ENCODE measurements at regions not wholly inside any gene's neighbourhood (a gene's known extent, or its start where the extent isn't known, plus 50 kb on each side); places are given as distances from the start of the nearest gene placed in this dataset.

- Histone ChIP-seq H3K9me3 (ENCODE audit: severe bottlenecking) (no peaks in the 10 kb centered on the region), H3K27ac (no peak overlapping the region), H3K27me3 (ENCODE audit: insufficient read depth, low read depth, severe bottlenecking) (no peaks in the 10 kb centered on the region), H3K4me3 (ENCODE audit: low read depth, low read length) (no peak overlapping the region), H3K36me3 (no peaks in the 10 kb centered on the region)
- no peak for TF ChIP-seq CTCF (IDR thresholded peaks at IDR 0.05; ENCODE audit: low read depth, low read length)
- DNase-seq: no peak
Observed at GRCh38 chr13:63107179-63107943, 1691.7 kb upstream of the PCDH20 start.

DNA sequence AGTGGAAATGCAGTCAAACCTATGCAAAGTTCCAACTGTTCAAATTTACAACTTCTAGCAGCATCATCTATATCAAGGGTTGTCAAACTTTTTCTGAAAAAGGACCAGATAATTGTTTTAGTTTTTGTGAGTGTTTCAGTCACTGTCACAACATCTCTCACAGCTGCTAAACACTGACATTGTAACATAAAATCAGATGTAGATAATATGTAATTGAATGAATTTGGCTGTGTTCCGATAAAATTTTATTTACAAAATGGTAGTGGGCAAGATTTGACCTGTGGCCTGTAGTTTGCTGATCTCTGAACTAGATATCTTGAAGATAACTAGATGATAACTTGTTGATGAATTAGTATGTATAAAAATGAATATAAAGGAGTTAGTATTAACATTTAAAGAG lies 1679.1 kb upstream of the PCDH20 start:
- no peak for TF ChIP-seq CTCF (IDR thresholded peaks at IDR 0.05; ENCODE audit: low read depth, low read length)
- DNase-seq: no peak
- Histone ChIP-seq H3K9me3 (ENCODE audit: severe bottlenecking) (no peaks in the 10 kb centered on the region), H3K27ac (no peak overlapping the region), H3K27me3 (ENCODE audit: insufficient read depth, low read depth, severe bottlenecking) (no peaks in the 10 kb centered on the region), H3K36me3 (no peaks in the 10 kb centered on the region), H3K4me3 (ENCODE audit: low read depth, low read length) (no peak overlapping the region)

DNA sequence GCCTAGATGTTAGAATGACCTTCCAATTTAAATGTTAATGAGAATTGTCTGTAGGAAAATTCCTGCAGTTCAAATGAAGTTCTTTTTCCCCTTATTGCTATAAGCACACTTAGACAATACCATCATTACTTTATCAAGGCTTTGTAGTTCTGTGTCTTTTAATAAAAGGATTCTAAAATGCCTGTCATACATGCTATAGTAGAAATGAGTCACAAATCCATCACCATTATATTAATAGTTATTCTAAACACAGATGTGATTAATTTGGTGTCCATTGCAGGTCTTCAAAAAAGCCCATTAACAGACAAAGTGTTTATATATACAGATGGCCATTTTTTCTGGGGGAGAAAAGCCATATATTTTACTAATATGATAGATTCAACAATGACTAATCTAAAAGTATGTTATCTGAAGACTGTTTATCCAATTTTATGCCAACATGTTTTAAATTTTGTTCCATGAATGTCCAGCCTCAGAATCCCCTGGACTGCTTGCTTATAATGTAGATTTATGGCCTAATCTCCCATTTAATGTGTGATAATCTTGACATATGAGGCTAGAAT lies 1678.3 kb upstream of the PCDH20 start:
- Histone ChIP-seq H3K4me3 (ENCODE audit: low read depth, low read length) (no peak overlapping the region), H3K36me3 (no peaks in the 10 kb centered on the region), H3K27ac (no peak overlapping the region), H3K27me3 (ENCODE audit: insufficient read depth, low read depth, severe bottlenecking) (no peaks in the 10 kb centered on the region), H3K9me3 (ENCODE audit: severe bottlenecking) (no peaks in the 10 kb centered on the region)
- TF ChIP-seq CTCF (IDR thresholded peaks at IDR 0.05; ENCODE audit: low read depth, low read length): no peak
- DNase-seq: no peak

DNA sequence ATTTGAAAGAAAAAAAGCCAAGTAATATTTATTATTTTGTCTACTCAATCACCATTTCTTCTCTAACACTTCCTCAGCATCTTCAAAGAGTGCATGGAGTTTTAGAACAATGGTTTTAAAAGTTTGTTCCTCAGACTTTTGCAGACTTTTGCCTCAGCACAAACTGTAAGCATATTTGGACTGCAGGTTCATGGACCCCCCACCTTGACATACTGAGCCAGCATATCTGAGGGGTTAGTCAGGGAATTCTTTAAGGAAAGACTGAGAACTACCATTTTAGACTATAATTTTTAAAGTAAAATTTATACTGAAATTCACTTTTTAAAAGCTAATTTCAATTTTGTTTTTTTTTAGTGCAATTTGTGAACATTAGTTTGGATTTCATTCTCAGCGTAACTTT lies 1676.8 kb upstream of the PCDH20 start:
- no peaks in the 10 kb centered on the region for H3K9me3 ChIP-seq (ENCODE audit: severe bottlenecking)
- no peak for DNase-seq
- H3K36me3 ChIP-seq: no peaks in the 10 kb centered on the region
- no peaks in the 10 kb centered on the region for H3K27me3 ChIP-seq (ENCODE audit: insufficient read depth, low read depth, severe bottlenecking)
- TF ChIP-seq CTCF (IDR thresholded peaks at IDR 0.05; ENCODE audit: low read depth, low read length): no peak
- no peak overlapping the region for H3K4me3 ChIP-seq (ENCODE audit: low read depth, low read length)
- H3K27ac ChIP-seq: no peak overlapping the region

GRCh38 chr13:63090524-63090923 lies 1674.9 kb upstream of the PCDH20 start:
- no peak overlapping the region for H3K4me3 ChIP-seq (ENCODE audit: low read depth, low read length)
- H3K36me3 ChIP-seq: no peaks in the 10 kb centered on the region
- no peaks in the 10 kb centered on the region for H3K9me3 ChIP-seq (ENCODE audit: severe bottlenecking)
- TF ChIP-seq CTCF (IDR thresholded peaks at IDR 0.05; ENCODE audit: low read depth, low read length): no peak
- no peak overlapping the region for H3K27ac ChIP-seq
- no peaks in the 10 kb centered on the region for H3K27me3 ChIP-seq (ENCODE audit: insufficient read depth, low read depth, severe bottlenecking)
- DNase-seq: no peak

- H3K4me3 ChIP-seq (ENCODE audit: low read depth, low read length): no peak overlapping the region
- no peaks in the 10 kb centered on the region for H3K27me3 ChIP-seq (ENCODE audit: insufficient read depth, low read depth, severe bottlenecking)
- no peak overlapping the region for H3K27ac ChIP-seq
- no peak for DNase-seq
- H3K9me3 ChIP-seq (ENCODE audit: severe bottlenecking): no peaks in the 10 kb centered on the region
- no peaks in the 10 kb centered on the region for H3K36me3 ChIP-seq
- no peak for TF ChIP-seq CTCF (IDR thresholded peaks at IDR 0.05; ENCODE audit: low read depth, low read length)
Observed at GRCh38 chr13:63088226-63088625, 1672.6 kb upstream of the PCDH20 start.
